ENCODE measurements at regions not wholly inside any gene's neighbourhood (a gene's known extent, or its start where the extent isn't known, plus 50 kb on each side); places are given as distances from the start of the nearest gene placed in this dataset.

- TF ChIP-seq, protein P1, sequence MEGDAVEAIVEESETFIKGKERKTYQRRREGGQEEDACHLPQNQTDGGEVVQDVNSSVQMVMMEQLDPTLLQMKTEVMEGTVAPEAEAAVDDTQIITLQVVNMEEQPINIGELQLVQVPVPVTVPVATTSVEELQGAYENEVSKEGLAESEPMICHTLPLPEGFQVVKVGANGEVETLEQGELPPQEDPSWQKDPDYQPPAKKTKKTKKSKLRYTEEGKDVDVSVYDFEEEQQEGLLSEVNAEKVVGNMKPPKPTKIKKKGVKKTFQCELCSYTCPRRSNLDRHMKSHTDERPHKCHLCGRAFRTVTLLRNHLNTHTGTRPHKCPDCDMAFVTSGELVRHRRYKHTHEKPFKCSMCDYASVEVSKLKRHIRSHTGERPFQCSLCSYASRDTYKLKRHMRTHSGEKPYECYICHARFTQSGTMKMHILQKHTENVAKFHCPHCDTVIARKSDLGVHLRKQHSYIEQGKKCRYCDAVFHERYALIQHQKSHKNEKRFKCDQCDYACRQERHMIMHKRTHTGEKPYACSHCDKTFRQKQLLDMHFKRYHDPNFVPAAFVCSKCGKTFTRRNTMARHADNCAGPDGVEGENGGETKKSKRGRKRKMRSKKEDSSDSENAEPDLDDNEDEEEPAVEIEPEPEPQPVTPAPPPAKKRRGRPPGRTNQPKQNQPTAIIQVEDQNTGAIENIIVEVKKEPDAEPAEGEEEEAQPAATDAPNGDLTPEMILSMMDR (IDR thresholded peaks at IDR 0.05; ENCODE audit: low read depth, low read length) = no peak
- TF ChIP-seq POLR2A (IDR thresholded peaks at IDR 0.05; ENCODE audit: extremely low read depth, insufficient read length) (no peak), MAX (IDR thresholded peaks at IDR 0.05; ENCODE audit: low read depth, low read length) (no peak), MYC (IDR thresholded peaks at IDR 0.05; ENCODE audit: low read depth, low read length) (no peak)
Observed at GRCh38 chr22:22946131-22946530, 58.5 kb downstream of the IGLL5 start.
